Muscle of back (tissue), 3 donors: ENCODE measurements at regions not wholly inside any gene's neighbourhood (a gene's known extent, or its start where the extent isn't known, plus 50 kb on each side); places are given as distances from the start of the nearest gene placed in this dataset.
A peak's percentile ranks its signal among the peaks of the same experiment; 100 is the strongest.

Source experiments
- DNase-seq, 3 donors: peaks; one replicate each; pipeline versions ENCODE4 v3.0.0 to v3.0.0-alpha.2; 2013

DNA sequence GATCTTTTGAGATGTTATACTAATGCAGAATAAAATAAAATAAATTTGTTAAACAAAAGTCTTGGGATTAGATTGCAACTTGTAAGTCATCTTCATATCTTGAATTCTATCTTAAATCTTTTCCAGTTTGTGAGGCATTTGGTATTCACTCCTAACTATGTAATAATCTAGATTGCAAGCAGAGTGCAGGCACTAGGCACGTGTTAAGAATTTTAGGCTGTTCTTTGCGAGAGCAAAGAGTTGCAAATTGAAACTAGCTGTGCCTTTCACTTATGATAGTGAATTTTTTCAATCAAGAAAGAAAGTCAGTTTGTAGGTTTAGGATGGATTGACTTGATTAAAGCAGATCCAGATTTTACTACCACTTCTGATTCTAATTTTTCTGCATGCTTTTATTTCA, 264.1 kb upstream of the SPRY2 start:
- DNase-seq: peak in 1 of 3 donors; percentile 55

DNA sequence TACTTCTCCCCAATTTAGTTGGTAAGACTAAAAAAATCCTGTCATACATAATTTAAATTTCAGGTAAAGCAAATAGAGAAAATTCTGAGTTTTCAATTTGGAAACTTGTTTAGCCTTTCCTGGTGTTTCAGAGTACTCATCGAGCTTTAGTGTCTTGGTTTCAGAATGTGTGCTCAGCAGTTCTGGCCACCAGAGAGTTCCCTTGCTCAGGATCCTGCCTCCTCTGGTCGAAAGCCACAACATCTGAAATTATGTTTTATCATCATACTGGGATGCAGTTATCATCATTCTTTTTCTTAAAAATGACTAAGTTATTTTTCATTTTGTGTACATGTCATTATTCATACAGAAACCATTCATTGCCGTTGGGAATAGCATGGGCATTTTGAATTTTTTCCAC, 263.2 kb upstream of the SPRY2 start:
- peak; percentile 43 to 86 (median 63) for DNase-seq

DNA sequence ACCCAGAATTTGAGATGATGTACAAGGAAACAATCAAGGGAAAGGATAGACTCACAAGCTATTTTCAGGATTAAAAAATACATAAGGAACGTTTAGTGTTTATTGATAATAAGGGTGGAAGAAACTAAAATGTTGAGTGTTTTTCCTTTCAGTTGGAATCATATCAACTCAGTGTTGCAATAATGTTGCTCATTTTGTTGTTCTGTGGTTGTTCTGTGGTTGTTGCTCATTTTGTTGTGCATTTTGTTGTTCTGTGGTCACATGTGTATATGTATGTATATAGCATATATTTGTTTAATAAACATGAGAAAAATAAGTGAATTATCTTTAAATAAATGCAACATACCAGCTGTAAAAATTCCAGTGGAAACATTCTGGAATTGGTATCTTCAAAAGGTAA, 262.4 kb upstream of the SPRY2 start:
- DNase-seq: no peak

DNA sequence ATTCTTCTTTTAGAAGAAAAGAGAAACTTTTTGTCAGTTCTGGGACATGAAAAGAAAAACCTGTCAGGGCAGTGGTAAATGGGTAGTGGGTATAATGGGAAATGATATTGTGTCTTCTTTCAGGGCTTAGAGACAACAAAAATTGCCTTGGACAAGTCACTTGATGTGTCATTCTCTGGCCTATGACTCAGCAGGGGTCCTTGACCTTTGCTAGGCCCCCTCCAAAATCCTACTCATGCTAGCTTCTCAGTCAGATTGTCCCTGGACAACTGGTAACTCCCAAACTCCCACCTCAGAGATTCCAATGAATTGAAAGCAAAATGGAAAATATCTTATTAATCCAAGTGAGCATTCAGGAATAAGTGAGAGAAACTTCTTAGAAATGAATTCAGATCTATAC, 258.8 kb upstream of the SPRY2 start:
- DNase-seq: no peak

DNA sequence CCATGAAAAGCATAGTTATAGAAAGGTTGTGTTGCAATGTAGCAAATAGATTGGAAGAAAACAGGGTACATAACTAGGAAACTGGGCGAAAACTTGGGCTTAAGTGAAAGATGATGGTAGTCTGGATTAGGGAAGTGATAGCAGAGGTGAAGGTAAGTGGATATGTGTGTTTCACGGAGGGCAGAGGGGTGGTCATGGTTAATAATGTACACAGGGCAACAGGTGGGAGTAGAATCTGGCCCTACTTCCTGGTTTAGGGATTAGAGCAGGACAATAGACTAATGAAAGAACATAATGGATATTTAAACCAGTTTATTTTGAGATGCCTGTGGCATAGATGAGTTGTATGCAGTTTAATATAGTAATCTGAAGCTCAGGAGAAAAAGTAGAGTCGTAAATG, 257.3 kb upstream of the SPRY2 start:
- DNase-seq: no peak

DNA sequence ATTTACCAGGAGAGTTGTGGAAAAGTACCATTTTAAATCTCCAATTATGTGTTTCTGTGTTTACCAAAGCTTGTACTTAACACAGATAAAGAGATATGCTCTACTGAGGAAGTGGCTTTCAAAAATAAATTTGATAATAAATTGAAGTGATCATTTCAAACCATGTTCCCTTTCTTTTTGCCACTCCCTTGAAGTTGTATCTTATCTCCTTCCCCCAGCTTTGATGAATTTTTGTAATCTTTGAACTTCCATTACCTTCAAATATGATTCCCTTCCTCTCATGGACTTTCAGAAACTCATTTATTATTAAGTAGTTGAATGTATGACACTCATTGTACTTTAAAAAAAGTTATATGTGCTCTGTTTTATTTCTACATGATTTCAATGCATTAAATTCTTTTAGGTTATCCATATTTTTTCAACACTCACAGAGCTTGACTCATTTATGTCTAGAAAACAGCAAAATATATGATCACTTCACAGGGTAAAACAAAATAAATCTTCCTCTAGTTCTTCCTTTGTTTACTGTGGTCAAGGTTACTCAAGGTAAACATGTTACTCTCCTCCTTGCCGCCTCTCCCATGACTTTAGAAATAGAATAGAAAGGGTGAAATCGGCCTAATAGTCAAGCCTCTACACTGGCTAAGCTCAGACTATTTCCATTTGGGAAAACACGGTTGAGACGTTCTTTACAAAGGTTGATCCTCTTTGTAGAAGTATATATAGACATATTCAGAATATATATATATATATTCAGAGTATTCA, 251.2 kb upstream of the SPRY2 start:
- DNase-seq: no peak

DNA sequence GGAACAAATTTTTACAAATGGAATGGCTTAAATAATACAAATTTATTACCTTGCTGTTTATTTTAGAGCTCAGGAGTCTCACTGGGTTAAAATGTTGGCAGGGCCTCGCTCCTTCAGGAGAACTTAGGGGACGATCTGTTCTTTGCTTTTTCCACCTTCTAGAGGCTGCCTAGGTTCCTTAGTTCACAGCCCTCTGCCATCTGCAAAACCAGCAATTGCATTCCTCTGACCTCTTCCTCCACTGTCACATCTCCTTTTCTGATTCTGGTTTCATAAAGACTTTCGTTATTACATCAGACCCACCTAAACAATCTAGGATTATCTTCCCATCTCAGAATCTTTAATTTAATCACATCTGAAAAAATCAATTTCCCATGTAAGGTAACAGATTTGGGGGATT, 249.6 kb upstream of the SPRY2 start:
- no peak for DNase-seq

DNA sequence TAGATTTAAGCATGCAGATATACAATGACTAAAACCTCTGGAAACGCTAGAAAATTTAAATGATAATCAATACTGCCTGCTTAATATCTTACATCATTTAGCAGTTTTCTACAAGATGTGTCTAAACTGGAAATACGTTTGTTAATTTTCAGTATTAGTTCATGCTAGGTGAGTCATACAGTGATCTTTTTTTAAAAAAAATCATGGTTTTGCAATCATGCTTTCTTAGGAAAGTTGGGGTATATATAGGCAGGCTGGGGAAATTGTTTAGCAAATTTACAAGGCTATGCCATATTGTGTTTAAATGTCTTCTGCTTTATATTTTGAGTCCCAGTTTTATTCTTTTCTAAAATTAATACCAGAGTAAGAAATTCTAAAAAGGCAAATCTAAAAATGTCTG, 245.4 kb upstream of the SPRY2 start:
- DNase-seq: no peak

DNA sequence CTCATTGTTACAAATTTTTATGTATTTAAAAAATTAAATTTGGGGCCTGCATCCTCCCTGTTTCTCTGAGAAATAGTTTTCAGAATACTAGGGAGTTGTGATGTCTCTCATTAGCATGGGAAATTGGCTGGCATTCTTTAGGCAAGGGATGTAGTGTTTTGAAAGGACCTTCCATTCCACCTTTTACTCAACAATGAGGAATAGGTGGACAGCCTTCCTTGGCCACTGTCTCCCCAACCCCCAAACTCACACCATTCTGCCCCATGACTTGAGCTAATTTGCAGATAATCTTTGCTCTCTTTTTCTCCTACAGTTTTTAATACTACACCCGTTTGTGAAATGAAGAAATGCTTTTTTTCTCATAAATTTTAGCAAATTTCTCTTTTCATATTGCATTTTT, 244.6 kb upstream of the SPRY2 start:
- no peak for DNase-seq

DNA sequence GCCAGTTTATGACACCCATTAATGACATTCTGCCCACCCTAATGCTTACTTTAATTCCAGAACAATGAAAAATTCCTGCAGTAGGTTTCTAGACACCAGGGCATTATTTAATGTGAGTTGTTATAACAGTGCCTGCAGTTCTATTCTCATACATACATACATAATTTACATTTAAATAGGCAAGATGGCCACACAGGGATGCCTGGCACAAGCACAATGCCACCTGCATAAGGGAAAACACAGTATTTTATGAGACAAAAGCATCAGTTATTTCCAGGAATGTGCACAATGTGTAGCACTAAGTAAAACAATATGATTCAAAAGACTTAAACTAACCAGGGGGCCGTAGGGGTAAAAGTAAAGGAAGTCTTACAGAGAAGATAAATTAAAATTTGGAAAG, 243.9 kb upstream of the SPRY2 start:
- DNase-seq: no peak

DNA sequence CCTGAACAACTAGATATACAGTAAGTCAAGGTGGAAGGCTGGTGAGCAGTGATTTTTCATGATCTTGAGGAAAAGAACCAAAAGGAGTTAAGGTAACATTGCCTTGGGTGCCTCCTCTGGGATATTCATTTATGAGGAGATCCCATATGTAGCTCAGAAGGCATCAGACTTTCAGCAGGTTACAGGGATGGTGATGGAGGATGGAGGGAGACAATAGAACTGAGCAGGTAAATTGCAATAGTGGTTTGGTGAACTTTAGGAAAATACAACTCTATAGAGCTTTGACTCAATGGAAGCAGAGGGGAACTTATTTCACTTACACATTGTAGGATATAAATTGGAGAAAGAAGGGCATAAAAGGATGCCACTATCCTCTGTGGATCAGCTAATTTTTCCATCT, 243.4 kb upstream of the SPRY2 start:
- DNase-seq: no peak

DNA sequence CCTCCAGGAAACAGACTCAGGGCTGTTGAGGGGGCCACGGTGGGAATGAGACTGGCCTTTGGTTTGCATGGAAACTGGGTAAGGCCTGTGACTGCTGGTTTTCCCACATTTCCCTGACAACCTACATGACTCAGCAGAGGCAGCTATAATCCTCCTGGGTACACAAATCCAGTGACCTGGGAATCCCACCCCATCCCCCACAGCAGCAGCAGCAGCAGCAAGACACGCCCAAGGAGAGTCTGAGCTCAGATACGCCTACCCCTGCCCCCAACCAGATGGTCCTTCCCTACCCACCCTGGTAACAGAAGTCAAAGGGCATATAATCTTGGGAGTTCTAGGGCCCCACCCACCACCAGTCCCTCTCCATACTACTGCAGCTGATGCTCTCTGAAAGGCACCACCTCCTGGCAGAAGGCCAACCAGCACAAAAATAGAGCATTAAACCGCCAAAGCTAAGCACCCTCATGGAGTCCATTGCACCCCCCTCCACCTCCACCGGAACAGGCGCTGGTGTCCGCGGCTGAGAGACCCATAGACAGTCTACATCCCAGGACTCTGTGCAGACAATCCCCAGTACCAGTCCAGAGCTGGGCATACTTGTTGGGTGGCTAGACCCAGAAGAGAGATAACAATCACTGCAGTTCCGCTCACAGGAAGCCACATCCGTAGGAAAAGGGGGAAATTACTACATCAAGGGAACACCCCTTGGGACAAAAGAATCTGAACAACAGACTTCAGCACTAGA, 237.2 kb upstream of the SPRY2 start:
- DNase-seq: no peak

DNA sequence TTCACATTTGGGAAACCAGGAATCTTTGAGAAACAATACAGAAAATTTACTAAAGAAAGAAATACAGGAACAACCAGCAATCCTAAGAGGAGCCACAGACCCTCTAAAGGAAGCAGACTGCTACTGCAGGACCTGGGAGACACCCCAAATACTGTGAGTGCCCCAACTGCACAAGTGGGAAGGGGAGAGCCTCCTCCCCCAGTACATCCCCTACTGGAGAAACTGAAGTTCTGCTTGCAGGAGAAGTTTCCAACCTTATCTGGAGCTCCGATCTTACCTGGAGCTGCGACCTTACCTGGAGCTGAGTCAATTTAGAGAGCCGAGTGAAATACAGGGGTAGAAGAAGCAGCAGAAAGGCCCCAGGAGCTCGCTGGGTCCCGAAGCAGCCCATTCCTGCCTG, 236.4 kb upstream of the SPRY2 start:
- DNase-seq: no peak

DNA sequence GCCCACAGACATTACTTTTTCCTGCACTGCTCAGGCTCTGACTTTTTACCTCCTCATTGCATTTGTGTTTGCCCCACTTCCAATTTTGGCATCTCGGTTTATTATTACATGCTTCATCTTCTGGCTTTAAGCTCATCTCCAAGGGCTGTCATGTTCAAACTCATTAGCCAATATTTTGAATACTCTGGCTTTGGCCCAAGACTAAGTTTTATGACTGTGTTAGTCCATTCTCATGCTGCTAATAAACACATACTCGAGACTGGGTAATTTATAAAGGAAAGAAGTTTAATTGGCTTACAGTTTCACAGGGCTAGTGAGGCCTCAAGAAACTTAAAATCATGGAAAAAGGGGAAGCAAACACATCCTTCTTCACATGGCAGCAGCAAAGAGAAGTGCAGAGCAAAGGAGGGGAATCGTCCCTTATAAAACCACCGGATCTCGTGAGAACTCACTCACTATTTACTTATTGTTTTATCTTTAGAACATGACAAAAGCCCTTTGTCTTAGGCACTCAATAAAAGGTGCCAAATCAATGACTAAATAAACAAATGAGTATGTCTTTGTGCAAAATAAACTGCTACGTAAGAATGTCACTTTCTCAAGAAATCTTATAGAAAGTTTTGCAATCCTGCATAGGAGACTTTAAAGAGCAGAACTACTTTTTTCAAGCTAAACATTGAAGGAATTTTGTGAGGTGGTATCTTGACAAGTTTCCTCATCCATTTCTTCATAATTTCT, 233.4 kb upstream of the SPRY2 start:
- DNase-seq: no peak

DNA sequence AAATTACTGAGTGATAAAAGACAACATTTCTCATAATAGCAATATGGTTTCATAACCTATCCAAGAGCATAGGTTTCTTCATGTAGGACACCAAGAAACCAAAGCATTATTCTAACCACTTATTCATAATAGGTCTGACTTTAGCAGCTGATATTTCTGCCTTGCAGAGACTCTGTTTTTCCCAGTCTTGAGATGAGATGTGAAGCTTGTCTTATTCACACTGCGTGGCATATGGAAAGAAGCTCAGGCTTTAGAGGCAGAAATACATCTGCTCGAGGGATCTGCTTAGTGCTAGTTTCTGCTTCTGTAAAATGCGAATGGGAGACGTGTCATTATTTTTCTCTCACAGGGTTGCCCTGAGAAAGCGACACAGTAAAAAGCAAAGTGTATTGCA, 232.0 kb upstream of the SPRY2 start:
- DNase-seq: peak in 1 of 3 donors; percentile 56

DNA sequence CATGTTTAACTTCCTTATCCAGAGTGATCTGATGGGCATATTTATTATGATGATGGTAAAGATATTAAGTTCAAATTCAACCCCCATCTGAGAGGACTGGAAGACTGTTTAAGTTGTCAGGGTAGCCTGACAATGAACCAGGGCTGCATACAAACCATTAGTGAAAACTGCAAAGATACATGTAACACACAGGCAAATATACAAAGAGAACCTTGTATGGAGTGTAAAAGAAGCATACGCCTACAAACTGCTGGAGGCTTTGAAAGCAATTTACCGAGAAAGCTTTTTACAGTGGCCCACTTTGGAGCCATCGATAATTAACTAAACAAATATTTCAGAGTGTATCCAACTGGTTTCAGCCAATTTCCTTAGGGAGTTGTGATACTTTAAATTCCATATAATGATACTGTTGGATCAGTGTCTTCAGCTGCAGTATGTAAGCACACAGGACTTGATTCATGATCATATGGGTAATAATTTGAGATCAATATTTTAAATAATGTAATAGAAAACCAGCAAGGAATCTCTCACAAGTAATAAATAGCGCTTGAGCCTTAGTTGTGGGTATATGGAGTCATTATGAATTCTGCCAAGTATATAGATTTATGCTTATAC, 231.5 kb upstream of the SPRY2 start:
- DNase-seq: peak in 1 of 3 donors; percentile 36

DNA sequence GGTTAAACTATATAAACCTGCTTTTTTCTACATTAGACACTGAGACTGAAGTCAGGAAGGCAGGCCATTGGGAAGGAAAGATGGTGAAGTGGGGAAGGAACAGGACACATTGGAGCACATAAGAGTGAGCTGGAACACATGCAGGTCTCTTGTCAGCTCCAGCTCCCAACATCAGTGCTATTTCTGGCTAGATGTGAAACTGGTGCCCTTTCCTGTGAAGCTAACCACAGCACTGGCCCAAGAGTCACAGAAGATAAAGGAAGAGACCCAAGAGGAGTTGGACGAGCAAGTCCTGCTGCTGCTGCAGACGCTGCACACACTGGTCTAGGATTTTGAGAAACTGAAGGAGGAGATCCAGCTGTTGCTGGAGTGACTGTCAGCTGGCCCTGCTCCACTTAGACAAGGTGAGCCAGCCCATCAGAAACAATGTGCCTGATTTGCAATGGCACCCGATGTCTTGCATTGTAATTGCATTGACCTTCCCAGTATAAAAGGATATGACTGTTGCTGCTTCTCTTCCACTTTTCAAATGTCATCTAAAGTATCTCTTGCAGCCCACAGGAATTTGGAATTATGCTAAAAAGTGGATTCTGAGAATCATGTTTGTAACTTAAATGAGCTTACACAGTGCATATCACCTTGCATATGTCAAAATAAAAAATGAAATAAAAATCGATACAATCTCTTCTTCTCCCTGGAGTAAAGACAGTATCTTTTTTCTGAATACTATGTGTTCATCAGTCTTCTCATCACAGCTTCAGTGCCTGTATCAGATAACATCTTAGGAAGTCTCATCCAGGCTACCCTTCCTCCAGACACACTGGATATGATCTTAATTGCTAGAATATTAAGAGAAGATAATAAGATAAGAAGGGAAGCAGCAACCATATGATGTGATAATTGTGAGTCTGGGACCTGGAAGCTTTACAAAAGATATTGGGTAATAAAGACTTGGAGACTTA, 230.7 kb upstream of the SPRY2 start:
- no peak for DNase-seq

DNA sequence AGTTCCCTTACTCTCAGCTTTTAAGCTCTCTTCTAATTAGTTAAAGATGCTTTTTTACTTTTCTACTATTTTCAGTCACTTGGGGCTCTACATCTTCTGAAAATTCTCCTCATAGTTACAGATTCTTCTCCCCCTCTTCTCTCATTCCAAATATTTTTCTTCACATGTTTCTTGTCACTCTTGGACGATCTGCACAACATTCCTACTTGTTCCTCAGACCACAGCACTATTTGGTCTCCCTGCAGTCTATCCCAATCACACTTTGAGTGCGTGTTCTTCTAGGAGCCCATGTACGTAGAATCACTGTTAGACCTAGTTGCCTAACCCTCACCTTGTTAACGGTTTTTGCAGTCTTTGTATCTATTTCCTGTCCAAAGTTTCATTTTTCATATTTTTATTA, 222.5 kb upstream of the SPRY2 start:
- DNase-seq: peak in 1 of 3 donors; percentile 53

DNA sequence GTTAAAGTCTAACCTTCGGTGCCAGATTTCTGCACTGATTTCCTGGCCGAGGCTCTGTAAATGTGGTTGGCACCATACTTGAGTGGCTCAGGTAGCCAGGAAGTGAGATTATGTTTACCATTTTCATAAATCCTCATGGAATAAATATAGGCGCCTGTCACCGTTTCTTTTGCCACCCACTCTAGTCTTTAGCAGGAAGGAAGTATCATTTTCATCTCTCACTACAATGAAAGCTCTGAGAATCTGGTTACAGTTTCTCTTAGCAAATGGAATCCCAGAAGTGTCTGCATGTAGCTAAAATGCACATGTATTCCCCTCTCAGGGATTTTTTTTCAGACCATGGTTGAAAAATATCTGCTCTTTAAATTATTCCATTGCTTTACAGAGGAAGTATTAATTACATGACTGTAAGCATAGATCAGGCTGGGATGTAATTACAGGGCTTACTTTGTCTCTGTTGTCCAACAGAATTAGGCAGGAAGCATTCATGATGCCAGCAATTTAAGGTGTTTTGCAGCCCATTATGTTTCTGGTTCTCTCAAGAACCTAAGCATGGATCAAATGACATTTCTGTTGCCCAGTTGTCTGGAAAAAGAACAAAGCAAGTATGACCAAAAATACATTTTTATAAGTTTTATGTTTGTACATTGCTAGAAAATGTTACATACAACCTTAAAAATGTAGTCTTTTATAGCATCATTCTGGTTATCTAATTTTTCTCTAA, 221.7 kb upstream of the SPRY2 start:
- DNase-seq: peak in 1 of 3 donors; percentile 79

DNA sequence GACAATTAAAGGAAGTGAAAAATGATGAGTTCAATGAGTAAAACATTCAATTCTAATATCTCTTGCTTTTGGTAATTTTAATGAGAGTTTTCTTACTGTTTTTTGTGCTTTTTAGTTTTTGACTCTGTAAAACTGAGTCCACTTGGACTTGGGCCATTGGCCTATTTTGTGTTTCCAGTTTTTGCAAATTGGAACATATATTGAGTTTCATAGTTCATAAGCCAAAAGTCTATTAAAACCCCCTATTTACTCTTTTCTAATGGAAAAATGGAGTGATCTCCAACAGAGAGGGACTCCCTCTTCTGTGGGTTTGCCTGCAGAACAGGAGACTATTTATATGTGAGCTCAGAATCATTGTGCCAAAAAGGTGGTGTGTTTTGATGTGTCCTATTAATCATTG, 219.7 kb upstream of the SPRY2 start:
- peak in 1 of 3 donors; percentile 89 for DNase-seq
